ENCODE measurements at regions not wholly inside any gene's neighbourhood (a gene's known extent, or its start where the extent isn't known, plus 50 kb on each side); places are given as distances from the start of the nearest gene placed in this dataset.
A peak's percentile ranks its signal among the peaks of the same experiment; 100 is the strongest.

DNA sequence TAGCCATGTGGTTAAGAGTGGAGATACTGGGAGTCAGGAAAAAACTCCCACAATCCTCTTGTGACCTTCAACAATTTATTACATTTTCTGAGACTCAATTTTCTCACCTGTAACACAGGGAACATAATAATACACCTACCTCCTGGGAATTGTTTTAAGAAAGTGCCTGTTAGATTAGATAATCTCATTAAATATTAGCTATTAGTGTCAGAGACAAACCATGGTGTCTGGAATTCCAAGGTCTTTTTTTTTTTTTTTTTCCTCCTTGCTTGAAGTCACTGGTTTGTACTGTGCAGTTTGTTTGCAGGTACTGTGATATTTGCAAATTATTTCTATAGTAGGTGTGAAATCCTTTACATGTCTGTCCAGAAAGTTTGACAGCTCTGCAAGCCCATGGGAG, 806.1 kb downstream of the DNAJB9 start:
- no peak overlapping the region for H2AFZ ChIP-seq (ENCODE audit: low read length)
- H3K27me3 ChIP-seq (ENCODE audit: control insufficient read depth, insufficient read depth, low read length), result no peaks in the 10 kb centered on the region
- no peak for DNase-seq (ENCODE audit: low read depth in 2 of 2)

DNA sequence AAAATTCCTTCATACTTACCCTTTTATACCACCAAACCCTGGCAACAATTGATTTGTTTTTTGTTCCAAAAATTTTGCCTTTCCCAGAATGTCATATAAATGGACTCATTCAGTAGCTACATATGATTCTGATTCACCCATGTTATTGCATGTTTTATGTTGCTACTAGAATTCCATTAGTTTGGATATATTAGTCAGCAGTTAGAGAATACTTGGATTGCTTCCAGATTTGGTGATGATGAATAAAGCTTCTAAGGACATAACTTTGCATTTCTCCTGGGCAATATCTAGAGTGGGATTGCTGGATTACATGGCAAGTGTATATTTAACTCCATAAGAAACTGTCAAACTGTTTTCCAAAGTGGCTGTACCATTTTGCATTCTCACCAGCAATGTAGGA, 806.9 kb downstream of the DNAJB9 start:
- H2AFZ ChIP-seq (ENCODE audit: low read length), result no peak overlapping the region
- no peak overlapping the region for H3K4me3 ChIP-seq (replicated peaks in 1 of 4; ENCODE audit: control extremely low read depth in 1 of 4, insufficient read depth in 1 of 4, low read depth in 3 of 4, low read length in 4 of 4)
- H3K79me2 ChIP-seq (ENCODE audit: control insufficient read depth, insufficient read depth, low read length), result no peaks in the 10 kb centered on the region
- no peak for TF ChIP-seq EZH2 (IDR thresholded peaks at IDR 0.05; ENCODE audit: low read length, missing control alignments)
- TF ChIP-seq, protein P1, sequence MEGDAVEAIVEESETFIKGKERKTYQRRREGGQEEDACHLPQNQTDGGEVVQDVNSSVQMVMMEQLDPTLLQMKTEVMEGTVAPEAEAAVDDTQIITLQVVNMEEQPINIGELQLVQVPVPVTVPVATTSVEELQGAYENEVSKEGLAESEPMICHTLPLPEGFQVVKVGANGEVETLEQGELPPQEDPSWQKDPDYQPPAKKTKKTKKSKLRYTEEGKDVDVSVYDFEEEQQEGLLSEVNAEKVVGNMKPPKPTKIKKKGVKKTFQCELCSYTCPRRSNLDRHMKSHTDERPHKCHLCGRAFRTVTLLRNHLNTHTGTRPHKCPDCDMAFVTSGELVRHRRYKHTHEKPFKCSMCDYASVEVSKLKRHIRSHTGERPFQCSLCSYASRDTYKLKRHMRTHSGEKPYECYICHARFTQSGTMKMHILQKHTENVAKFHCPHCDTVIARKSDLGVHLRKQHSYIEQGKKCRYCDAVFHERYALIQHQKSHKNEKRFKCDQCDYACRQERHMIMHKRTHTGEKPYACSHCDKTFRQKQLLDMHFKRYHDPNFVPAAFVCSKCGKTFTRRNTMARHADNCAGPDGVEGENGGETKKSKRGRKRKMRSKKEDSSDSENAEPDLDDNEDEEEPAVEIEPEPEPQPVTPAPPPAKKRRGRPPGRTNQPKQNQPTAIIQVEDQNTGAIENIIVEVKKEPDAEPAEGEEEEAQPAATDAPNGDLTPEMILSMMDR (conservative IDR thresholded peaks at IDR 0.05 in 1 of 2, IDR thresholded peaks at IDR 0.05 in 1 of 2; ENCODE audit: low read depth in 1 of 2, low read length in 2 of 2), result no peak
- H3K9ac ChIP-seq (ENCODE audit: insufficient read depth, low read length), result no peak overlapping the region
- peak in 1 of 2 donors; percentile 2 for DNase-seq (ENCODE audit: low read depth in 2 of 2)
- H3K9me3 ChIP-seq (ENCODE audit: control insufficient read depth, insufficient read depth, low read depth, low read length), result no peaks in the 10 kb centered on the region
- no peak overlapping the region for H3K4me2 ChIP-seq (ENCODE audit: extremely low read depth, insufficient read depth, low read length)
- no peaks in the 10 kb centered on the region for H4K20me1 ChIP-seq (ENCODE audit: control insufficient read depth, extremely low read depth, insufficient read depth, low read length)
- no peak overlapping the region for H3K27ac ChIP-seq (ENCODE audit: insufficient read depth, low read length)
- no peaks in the 10 kb centered on the region for H3K27me3 ChIP-seq (ENCODE audit: control insufficient read depth, insufficient read depth, low read length)
- no peaks in the 10 kb centered on the region for H3K36me3 ChIP-seq (ENCODE audit: control insufficient read depth, insufficient read depth, low read length)
- H3K4me1 ChIP-seq (ENCODE audit: control insufficient read depth, extremely low read depth, insufficient read depth, low read length), result no peaks in the 10 kb centered on the region

More for the DNA sequence above, 806.1 kb downstream of the DNAJB9 start:
- Histone ChIP-seq H4K20me1 (ENCODE audit: control insufficient read depth, extremely low read depth, insufficient read depth, low read length) (no peaks in the 10 kb centered on the region), H3K4me1 (ENCODE audit: control insufficient read depth, extremely low read depth, insufficient read depth, low read length) (no peaks in the 10 kb centered on the region), H3K79me2 (ENCODE audit: control insufficient read depth, insufficient read depth, low read length) (no peaks in the 10 kb centered on the region), H3K4me2 (ENCODE audit: extremely low read depth, insufficient read depth, low read length) (no peak overlapping the region), H3K36me3 (ENCODE audit: control insufficient read depth, insufficient read depth, low read length) (no peaks in the 10 kb centered on the region), H3K27ac (ENCODE audit: insufficient read depth, low read length) (no peak overlapping the region), H3K9me3 (ENCODE audit: control insufficient read depth, insufficient read depth, low read depth, low read length) (no peaks in the 10 kb centered on the region), H3K4me3 (replicated peaks in 1 of 4; ENCODE audit: control extremely low read depth in 1 of 4, insufficient read depth in 1 of 4, low read depth in 3 of 4, low read length in 4 of 4) (no peak overlapping the region), H3K9ac (ENCODE audit: insufficient read depth, low read length) (no peak overlapping the region)
- no peak for TF ChIP-seq EZH2 (IDR thresholded peaks at IDR 0.05; ENCODE audit: low read length, missing control alignments)
- TF ChIP-seq, protein P1 (conservative IDR thresholded peaks at IDR 0.05 in 1 of 2, IDR thresholded peaks at IDR 0.05 in 1 of 2; ENCODE audit: low read depth in 1 of 2, low read length in 2 of 2), result no peak

DNA sequence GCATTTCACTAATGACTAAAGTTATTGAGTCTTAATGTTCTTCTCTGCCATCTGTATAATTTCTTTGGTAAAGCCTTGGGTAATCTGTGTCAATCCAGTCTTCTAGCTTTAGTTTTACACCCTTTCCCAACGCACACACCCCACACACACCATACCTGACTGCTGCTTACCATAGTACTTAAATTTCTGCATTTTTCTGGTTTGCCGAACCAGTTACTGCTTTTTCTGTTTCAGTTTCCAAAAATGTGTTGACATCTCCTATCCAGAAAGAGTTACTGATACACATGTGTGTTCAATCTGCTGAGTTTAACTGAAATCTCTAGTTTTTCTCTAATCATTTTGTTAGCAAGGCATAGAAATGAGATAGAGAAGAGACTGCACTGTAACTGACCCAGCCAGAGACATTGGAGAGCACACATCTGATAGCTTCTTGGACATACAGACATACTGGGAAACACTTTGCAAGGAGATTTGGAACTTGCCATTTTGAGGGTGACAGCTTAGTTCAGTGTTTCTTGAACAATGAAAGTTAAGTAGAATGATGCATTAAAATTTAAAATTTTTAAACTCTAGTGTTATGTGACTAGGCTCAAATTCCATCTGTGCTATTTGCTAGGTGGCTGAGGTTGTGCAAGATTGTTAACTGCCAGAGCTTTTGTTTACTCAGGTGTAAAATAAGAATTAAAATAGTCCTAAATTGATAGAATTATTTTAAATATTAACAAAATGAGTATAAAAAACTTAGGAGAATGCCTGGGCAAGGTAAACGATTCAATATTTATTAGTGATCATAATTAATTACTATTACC, 807.6 kb downstream of the DNAJB9 start:
- H3K36me3 ChIP-seq (ENCODE audit: control insufficient read depth, insufficient read depth, low read length), result no peaks in the 10 kb centered on the region
- no peak overlapping the region for H3K27ac ChIP-seq (ENCODE audit: insufficient read depth, low read length)
- DNase-seq (ENCODE audit: low read depth in 2 of 2), result no peak
- H3K4me2 ChIP-seq (ENCODE audit: extremely low read depth, insufficient read depth, low read length), result no peak overlapping the region
- no peaks in the 10 kb centered on the region for H3K9me3 ChIP-seq (ENCODE audit: control insufficient read depth, insufficient read depth, low read depth, low read length)
- H2AFZ ChIP-seq (ENCODE audit: low read length), result no peak overlapping the region
- H3K79me2 ChIP-seq (ENCODE audit: control insufficient read depth, insufficient read depth, low read length), result no peaks in the 10 kb centered on the region
- TF ChIP-seq, protein P1 (conservative IDR thresholded peaks at IDR 0.05 in 1 of 2, IDR thresholded peaks at IDR 0.05 in 1 of 2; ENCODE audit: low read depth in 1 of 2, low read length in 2 of 2), result no peak
- no peak for TF ChIP-seq EZH2 (IDR thresholded peaks at IDR 0.05; ENCODE audit: low read length, missing control alignments)
- no peak overlapping the region for H3K9ac ChIP-seq (ENCODE audit: insufficient read depth, low read length)
- H3K27me3 ChIP-seq (ENCODE audit: control insufficient read depth, insufficient read depth, low read length), result no peaks in the 10 kb centered on the region
- no peak overlapping the region for H3K4me3 ChIP-seq (replicated peaks in 1 of 4; ENCODE audit: control extremely low read depth in 1 of 4, insufficient read depth in 1 of 4, low read depth in 3 of 4, low read length in 4 of 4)
- H3K4me1 ChIP-seq (ENCODE audit: control insufficient read depth, extremely low read depth, insufficient read depth, low read length), result no peaks in the 10 kb centered on the region
- H4K20me1 ChIP-seq (ENCODE audit: control insufficient read depth, extremely low read depth, insufficient read depth, low read length), result no peaks in the 10 kb centered on the region

Data from fibroblast of lung (primary cell).